IPS-NIHi7 (cell line): ENCODE measurements at regions not wholly inside any gene's neighbourhood (a gene's known extent, or its start where the extent isn't known, plus 50 kb on each side); places are given as distances from the start of the nearest gene placed in this dataset.
"Not testable (repeated sequence)": the region's sequence is repeated elsewhere in the genome, so short reads cannot be mapped to it uniquely, and the experiment has no call there.

Experiments used
- DNase-seq: peaks from one replicate; pipeline ENCODE4 v3.0.0; 2012; ENCODE audit warnings: mixed read lengths; ENCODE audit errors: extremely low spot score

DNA sequence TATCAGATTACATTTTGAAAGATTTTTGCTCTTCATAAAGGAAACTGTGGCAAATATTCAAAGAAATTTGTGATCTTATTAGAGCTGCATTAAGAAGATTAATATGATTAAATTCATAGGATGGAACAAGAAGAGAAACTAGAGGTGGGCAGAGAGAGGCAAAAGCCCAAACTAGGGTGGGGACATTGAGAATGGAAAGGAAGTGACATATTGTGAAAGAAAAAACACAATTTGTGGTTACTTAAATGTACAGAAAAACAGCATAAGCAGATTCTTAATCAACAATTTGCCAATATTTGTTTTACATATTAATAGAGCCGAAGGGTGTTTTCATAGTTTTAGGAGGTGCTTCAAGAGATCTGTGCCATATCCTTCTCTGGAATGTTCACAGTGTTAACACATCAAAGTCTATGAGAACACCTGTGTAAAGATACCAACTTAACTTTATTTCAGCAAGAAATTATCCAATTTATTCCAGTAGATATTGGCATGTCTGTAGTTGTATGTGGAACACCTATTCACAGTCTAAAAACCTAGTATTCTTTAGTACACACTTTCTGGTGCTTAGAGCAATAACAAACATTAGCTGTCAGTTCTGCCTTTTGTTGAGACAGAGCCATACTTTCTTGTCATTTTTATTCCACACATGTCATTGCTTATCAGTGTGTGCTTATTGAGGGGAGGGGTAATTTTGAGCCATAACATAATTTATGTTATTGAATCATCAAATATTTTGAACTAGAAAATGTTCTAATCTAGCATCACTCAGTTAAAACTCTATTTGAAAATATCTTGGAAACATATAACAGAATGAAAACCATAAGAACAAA, 401.5 kb downstream of the PTPRC start:
- DNase-seq: no peak

DNA sequence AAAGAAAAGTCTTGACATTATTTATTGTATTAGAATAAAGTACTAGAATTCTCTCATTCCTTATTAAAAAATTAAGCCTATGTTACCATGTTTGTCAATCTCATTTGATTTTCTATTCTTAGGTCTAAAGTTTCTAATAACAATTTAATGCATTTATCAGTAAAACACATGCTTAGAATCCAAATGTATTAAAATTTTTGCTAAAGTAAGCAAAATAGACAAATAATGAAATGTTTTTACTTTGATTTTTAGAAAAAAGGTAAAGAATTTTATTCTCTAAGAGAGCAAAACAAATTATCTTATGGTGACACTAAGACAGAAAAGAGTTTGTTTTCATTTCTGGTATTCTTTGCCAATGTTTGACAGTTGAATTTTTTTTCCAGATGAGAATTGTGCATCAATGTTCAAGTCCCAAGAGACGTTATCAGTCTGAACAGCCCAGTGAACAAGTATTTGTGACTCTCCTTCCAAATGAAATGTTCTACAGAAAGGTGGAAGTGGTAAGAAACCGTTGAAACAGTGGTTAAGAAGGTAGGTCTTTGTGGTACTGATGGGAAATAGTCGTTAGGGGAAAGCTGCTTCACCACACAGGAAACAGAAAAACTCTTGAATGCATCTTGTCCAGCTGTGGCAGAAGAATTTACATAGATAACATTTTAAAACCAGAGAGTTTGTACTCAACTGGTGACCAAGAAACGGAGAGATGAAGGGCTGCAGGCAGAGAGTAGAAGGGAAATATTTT, 402.5 kb downstream of the PTPRC start:
- DNase-seq: no peak

DNA sequence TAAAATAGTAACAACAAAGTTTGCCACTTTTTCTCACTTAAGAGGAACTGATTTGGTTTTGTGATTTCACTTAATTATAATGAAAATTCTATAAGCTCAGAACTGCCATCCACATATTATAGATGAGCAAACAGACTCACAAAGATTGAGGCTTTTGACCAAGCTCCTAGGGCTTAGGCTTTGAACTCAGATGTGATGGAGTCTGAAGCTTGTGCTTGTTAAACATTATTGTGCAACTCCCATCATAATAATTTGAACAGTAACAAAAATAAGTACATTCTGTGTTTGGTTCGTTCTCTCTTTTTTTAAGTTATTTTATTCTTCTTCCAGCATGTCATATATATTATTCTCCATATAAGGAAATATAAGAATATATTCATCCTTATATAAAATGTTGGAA, 403.4 kb downstream of the PTPRC start:
- DNase-seq: no peak

DNA sequence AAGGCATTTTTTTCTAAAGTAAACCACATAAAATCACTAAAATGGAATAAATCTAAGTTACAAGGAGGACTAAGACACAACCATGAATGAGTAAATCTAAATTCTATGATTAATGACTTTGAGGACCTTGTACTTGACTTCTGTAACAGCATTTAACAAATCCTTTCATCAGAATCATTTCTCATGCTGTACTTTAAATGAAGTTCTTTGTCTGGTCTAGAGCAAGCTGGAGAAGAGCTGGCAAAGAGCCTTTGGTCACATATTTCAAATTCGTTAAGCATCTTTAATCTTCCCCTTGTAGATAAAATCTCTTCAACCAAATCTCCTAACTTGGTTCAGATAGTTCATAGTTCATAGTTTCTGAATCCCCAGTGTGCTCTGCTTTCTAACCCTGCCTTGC, 405.4 kb downstream of the PTPRC start:
- DNase-seq: no peak

GRCh38 chr1:199046618-199047017, 407.8 kb downstream of the PTPRC start:
- DNase-seq: no peak

- no peak for DNase-seq
Observed at GRCh38 chr1:199054694-199055093, 415.9 kb downstream of the PTPRC start.

DNA sequence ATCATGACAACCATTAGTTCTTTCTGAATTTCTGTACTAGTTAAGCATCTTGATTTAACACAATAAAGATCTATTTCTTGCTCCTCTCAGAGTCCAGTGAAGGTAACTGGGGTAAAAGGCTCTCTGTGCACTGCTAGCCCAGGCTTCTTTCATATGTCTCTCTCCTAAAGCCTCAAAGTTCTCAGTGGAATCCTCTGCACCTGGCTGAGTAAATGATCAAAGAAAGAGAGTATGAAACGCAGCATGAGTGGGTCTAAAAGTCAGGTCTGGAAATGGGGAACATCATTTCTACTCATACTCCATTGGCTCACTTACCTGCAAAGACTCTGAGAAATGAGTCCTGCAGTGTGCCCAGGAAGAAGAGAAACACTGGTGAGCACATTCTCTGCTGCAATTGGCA, 418.5 kb downstream of the PTPRC start:
- DNase-seq: no peak

DNA sequence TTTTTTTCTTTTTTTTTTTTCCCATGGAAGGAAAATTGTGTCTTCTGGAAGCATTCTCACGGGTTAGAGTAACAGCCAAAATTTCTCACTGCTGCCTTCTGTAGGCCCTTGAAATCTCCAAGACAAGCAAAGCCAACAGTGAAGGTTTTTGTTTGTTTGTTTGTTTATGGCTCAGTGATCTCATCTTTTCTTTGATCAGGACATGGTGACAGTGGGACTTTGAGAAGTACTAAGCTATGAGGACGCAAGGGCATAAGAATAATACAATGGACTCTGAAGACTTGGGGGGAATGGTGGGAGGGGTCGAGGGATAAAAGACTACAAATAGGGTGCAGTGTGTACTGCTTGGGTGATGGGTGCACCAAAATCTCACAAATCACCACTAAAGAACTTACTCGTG, 419.4 kb downstream of the PTPRC start:
- DNase-seq: no peak

- no peak for DNase-seq
Observed at GRCh38 chr1:199064971-199065370, 426.1 kb downstream of the PTPRC start.

DNA sequence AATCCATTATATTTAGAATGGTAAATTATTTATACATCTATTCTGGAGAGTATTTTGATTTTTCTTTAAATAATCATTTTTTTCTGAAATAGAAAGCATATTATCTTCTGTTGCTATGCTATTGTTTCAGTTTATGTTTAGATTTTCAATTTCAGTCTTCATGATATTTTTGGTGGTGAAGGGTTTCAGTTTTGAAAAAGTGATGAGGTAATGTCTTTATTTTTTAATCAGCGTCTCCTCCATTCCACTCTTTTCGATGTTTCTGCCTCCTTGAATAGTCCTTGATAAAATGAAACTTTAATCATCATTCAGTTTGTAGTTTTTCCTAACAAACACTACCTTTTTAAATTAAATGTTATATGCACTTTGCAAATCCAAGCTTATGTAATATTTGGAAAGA, 428.6 kb downstream of the PTPRC start:
- DNase-seq: no peak

- DNase-seq: no peak
Observed at GRCh38 chr1:199071080-199071479, 432.2 kb downstream of the PTPRC start.

DNA sequence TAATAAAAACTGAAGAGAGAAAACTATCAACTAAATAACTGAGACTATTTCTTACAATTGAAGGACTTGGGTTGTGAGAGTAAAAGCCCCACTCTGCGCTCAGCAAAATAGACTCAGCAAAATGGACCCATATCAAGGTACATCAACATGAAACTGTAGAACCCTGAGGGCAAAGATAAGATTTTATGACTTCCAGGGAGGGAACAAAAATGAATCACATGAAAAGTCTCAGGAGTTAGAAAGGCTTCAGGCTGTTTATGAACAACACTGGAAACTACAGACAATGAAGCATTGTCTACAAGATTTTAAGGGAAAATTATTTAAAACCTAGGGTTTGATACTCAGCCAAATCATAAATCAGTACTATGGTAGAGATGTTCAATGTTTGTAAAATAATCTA, 434.3 kb downstream of the PTPRC start:
- no peak for DNase-seq

DNA sequence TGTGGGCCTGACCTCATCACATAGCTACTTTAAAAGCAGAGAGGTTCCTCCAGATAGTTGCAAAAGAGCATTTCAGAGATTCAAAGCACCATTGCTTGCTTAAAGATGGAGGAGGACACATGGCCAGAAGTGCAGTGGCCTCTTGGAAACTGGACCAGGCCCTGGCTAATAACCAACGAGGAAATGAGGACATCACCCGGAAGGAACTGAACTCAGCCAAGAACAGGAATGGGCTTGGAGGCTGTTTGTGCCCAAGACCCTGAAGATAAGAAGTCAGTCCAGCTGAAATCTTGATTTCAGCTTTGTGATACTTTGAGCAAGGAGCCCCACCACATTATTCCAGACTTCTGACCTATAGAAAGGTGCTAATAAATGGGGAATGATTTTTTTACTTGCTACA, 437.0 kb downstream of the PTPRC start:
- no peak for DNase-seq

DNA sequence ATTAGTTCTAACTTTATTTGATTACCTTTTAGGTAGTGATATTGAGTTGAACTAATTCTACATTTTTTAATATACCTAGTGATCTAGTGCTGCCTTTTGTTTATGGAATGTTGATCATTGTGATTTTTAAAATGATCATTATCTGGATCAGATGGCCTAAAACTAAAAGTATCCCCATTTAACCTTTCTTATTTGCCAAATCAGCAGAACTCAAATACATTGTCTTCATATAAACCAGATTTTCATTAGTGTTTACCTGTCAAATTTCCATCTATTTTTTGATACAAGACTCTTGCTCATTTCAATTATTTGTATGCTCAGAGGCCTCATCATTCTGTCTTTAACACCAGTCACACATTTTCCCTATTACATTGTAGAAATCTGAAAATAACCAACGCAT, 441.2 kb downstream of the PTPRC start:
- no peak for DNase-seq

DNA sequence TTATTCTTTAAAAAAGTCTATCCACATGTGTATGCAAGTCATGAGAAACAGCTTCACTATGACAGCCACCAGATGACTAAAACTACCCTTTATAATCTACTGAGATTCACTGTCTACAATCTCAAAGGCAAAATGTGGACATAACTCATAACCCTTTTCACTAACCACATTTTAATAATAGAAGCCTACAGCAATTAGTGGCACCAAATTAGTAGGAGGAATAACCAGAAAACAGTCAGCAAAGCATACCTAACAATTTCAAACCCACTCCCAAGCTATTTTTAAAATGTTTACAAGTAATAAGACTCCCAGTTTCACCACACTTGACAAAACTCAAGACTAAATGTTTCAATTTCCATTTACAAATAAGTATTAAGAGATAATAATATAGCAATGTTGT, 442.9 kb downstream of the PTPRC start:
- DNase-seq: no peak

GRCh38 chr1:199082778-199083389, 444.0 kb downstream of the PTPRC start:
- DNase-seq: no peak

- no peak for DNase-seq
Observed at GRCh38 chr1:199083680-199084079, 444.8 kb downstream of the PTPRC start.

DNA sequence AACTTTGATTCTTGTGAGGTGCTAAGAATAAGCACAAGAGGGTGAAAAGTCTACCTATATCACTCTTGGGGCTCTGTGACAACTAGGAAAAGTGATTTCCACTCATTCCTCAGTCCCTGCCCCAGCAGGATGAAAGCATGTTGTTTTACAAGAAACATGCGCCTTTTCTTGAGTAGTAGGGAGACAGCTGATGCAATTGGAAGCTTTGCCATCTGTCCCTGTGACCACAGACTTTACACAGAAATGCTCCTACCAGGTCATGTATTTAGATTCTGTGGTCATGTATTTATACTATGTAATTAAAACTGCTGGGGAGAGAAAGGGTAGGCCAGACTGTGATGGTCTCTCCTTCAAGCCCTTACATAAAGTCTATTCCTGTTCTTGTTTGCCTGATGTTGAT, 445.5 kb downstream of the PTPRC start:
- no peak for DNase-seq

GRCh38 chr1:199085903-199086302, 447.1 kb downstream of the PTPRC start:
- no peak for DNase-seq

- DNase-seq: no peak
Observed at GRCh38 chr1:199087144-199087543, 448.3 kb downstream of the PTPRC start.

GRCh38 chr1:199089393-199090122, 450.7 kb downstream of the PTPRC start:
- no peak for DNase-seq

DNA sequence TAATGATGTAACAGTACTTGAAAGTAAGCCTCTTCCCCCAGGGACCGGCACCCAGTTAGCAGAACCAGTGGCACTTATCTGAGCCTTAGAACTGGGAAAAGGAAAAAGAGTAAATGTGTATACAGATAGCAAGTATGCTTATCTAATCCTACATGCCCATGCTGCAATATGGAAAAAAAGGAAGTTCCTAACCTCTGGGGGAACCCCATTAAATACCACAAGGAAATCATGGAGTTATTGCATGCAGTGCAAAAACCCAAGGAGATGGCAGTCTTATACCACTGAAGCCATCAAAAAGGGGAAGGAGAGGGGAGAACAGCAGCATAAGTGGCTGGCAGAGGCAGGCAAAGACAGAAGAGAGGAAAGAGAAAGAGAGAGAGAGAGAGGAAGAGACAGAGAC, 456.8 kb downstream of the PTPRC start:
- DNase-seq: not testable (repeated sequence)
